ENCODE measurements at regions not wholly inside any gene's neighbourhood (a gene's known extent, or its start where the extent isn't known, plus 50 kb on each side); places are given as distances from the start of the nearest gene placed in this dataset.

GRCh38 chr1:241422470-241422869 lies 65.5 kb upstream of the RGS7 start:
- dilution Hi-C loops (cut with MboI; ENCODE audit: extremely low pct_ligation_motif_present, low sequenced_read_pairs) = no loop called here
- POLR2A ChIA-PET = no interaction called here
- no peak for FAIRE-seq

More at GRCh38 chr1:241422470-241422869, 65.5 kb upstream of the RGS7 start:
- intact Hi-C loops (cut with micrococcal nuclease) = no loop called here
- H4K20me1 ChIP-seq (replicated peaks; ENCODE audit: control insufficient read depth, extremely low read depth, insufficient read depth, low read length) = no peaks in the 10 kb centered on the region
- no peak overlapping the region for H2AFZ ChIP-seq (ENCODE audit: low read depth, low read length)
- H3K9me3 ChIP-seq (replicated peaks; ENCODE audit: control insufficient read depth, insufficient read depth, low read length) = no peaks in the 10 kb centered on the region
- H3K36me3 ChIP-seq (ENCODE audit: control insufficient read depth in 2 of 2, extremely low read depth in 1 of 2, insufficient read depth in 2 of 2, low read length in 2 of 2) = no peaks in the 10 kb centered on the region
- TF ChIP-seq POLR2A (IDR thresholded peaks at IDR 0.05; ENCODE audit: low read depth, low read length) (no peak), EZH2 (IDR thresholded peaks at IDR 0.05; ENCODE audit: borderline replicate concordance, low read depth, low read length, severe bottlenecking) (no peak), POLR2AphosphoS5 (IDR thresholded peaks at IDR 0.05; ENCODE audit: insufficient read depth, low read depth, low read length) (no peak), MAX (IDR thresholded peaks at IDR 0.05; ENCODE audit: insufficient read depth, insufficient read length) (no peak), GATA2 (IDR thresholded peaks at IDR 0.05; ENCODE audit: insufficient read depth, insufficient read length, low read depth, low read length) (no peak), MYC (IDR thresholded peaks at IDR 0.05; ENCODE audit: low read depth, low read length) (no peak), JUN (IDR thresholded peaks at IDR 0.05; ENCODE audit: borderline replicate concordance, insufficient read depth, insufficient read length, low read depth) (no peak), FOS (IDR thresholded peaks at IDR 0.05; ENCODE audit: borderline replicate concordance, insufficient read depth, low read length) (no peak)
- TF ChIP-seq, protein P1, sequence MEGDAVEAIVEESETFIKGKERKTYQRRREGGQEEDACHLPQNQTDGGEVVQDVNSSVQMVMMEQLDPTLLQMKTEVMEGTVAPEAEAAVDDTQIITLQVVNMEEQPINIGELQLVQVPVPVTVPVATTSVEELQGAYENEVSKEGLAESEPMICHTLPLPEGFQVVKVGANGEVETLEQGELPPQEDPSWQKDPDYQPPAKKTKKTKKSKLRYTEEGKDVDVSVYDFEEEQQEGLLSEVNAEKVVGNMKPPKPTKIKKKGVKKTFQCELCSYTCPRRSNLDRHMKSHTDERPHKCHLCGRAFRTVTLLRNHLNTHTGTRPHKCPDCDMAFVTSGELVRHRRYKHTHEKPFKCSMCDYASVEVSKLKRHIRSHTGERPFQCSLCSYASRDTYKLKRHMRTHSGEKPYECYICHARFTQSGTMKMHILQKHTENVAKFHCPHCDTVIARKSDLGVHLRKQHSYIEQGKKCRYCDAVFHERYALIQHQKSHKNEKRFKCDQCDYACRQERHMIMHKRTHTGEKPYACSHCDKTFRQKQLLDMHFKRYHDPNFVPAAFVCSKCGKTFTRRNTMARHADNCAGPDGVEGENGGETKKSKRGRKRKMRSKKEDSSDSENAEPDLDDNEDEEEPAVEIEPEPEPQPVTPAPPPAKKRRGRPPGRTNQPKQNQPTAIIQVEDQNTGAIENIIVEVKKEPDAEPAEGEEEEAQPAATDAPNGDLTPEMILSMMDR (IDR thresholded peaks at IDR 0.05; ENCODE audit: extremely low read depth in 1 of 2, insufficient read depth in 1 of 2, low read depth in 1 of 2, low read length in 2 of 2) = no peak
- no peak overlapping the region for H3K4me2 ChIP-seq (ENCODE audit: insufficient read depth, low read length)
- no peak overlapping the region for H3K4me3 ChIP-seq (replicated peaks in 1 of 3; ENCODE audit: insufficient read depth in 1 of 3, low read depth in 1 of 3, low read length in 3 of 3)
- H3K4me1 ChIP-seq (ENCODE audit: control insufficient read depth, extremely low read depth, insufficient read depth, low read length) = peaks cover 6% of the 10 kb centered on the region
- no peak overlapping the region for H3K9ac ChIP-seq (replicated peaks; ENCODE audit: extremely low read depth, insufficient read depth, low read length)
- no peaks in the 10 kb centered on the region for H3K9me1 ChIP-seq (replicated peaks; ENCODE audit: control insufficient read depth, extremely low read depth, insufficient read depth, low read length)
- no peak overlapping the region for H3K27ac ChIP-seq (ENCODE audit: insufficient read depth, low read depth, low read length)
- CTCF ChIA-PET = interaction anchor here (1.0 kb wide), 1 partner anchor 63 kb away, joined by 4 read pairs; no protein-coding TSS in a partner anchor
- no peaks in the 10 kb centered on the region for H3K27me3 ChIP-seq (ENCODE audit: control insufficient read depth in 2 of 2, insufficient read depth in 2 of 2, low read length in 2 of 2)
- no peaks in the 10 kb centered on the region for H3K79me2 ChIP-seq (ENCODE audit: control insufficient read depth, insufficient read depth, low read length)
- BruUV-seq (replicated peaks) = no TSS peak
- DNase-seq (ENCODE audit: low read depth, low spot score) = no peak
